Hepatocyte (in vitro differentiated cells): ENCODE measurements at regions not wholly inside any gene's neighbourhood (a gene's known extent, or its start where the extent isn't known, plus 50 kb on each side); places are given as distances from the start of the nearest gene placed in this dataset.

Experiments
- CTCF ChIP-seq: fragments of 200-600 bp; sonication (generic); IDR thresholded peaks from 2 replicates; pipeline ENCODE4 v1.5.1; 2016; ENCODE audit warnings: antibody characterized with exemption, mild to moderate bottlenecking; ENCODE audit not compliant: poor library complexity
- EZH2 ChIP-seq: fragments of 200-600 bp; sonication (generic); IDR thresholded peaks from 2 replicates; pipeline ENCODE4 v1.6.1; 2016; ENCODE audit warnings: antibody characterized with exemption, mild to moderate bottlenecking, borderline replicate concordance
- EZH2phosphoT487 ChIP-seq: fragments of 200-600 bp; sonication (generic); IDR thresholded peaks from one replicate; pipeline ENCODE4 v1.6.1; 2018; ENCODE audit warnings: antibody characterized with exemption, mild to moderate bottlenecking, low read depth, moderate library complexity; ENCODE audit not compliant: unreplicated experiment, severe bottlenecking

- TF ChIP-seq EZH2 (no peak), CTCF (no peak), EZH2phosphoT487 (no peak)
Measured at GRCh38 chr2:122682356-122682755, 926.9 kb downstream of the TSN start.
